AG04450 (cell line): ENCODE measurements at regions not wholly inside any gene's neighbourhood (a gene's known extent, or its start where the extent isn't known, plus 50 kb on each side); places are given as distances from the start of the nearest gene placed in this dataset.

ENCODE experiments used
- CTCF ChIA-PET: fragments of 300-600, 350-600 bp; formaldehyde crosslinking; extraction: SDS; loops from one replicate; lab custom pipeline; 2022; ENCODE audit warnings: antibody characterized with exemption, inconsistent platforms; lab: Charles Lee
- POLR2A ChIA-PET: fragments of 350-600 bp; formaldehyde crosslinking; extraction: SDS; loops from one replicate; lab custom pipeline; 2021; ENCODE audit warnings: antibody characterized with exemption, inconsistent platforms; lab: Yijun Ruan, JAX
- DNase-seq: peaks from one replicate; pipeline ENCODE4 v3.0.0-alpha.2; 2011; ENCODE audit warnings: low read depth, low spot score
- H3K27ac ChIP-seq: one replicate; pipeline ENCODE4 v1.5.1; 2012; ENCODE audit warnings: low read depth, low read length, control low read depth
- H3K27me3 ChIP-seq: one replicate; pipeline ENCODE4 v1.6.0; 2012; ENCODE audit warnings: low read length; ENCODE audit not compliant: control insufficient read depth, insufficient read depth
- H3K4me3 ChIP-seq: 2 replicates; pipeline ENCODE4 v1.5.1; 2011; ENCODE audit warnings: mild to moderate bottlenecking, low read depth, low read length, control low read depth
- H3K9me3 ChIP-seq: 2 replicates; pipeline ENCODE4 v1.5.1; 2012; ENCODE audit warnings: low read length; ENCODE audit not compliant: control insufficient read depth, insufficient read depth
- CTCF ChIP-seq: IDR thresholded peaks from 2 replicates; pipeline ENCODE4 v1.5.1; 2011; ENCODE audit warnings: low read depth, low read length, control low read depth, inconsistent platforms

DNA sequence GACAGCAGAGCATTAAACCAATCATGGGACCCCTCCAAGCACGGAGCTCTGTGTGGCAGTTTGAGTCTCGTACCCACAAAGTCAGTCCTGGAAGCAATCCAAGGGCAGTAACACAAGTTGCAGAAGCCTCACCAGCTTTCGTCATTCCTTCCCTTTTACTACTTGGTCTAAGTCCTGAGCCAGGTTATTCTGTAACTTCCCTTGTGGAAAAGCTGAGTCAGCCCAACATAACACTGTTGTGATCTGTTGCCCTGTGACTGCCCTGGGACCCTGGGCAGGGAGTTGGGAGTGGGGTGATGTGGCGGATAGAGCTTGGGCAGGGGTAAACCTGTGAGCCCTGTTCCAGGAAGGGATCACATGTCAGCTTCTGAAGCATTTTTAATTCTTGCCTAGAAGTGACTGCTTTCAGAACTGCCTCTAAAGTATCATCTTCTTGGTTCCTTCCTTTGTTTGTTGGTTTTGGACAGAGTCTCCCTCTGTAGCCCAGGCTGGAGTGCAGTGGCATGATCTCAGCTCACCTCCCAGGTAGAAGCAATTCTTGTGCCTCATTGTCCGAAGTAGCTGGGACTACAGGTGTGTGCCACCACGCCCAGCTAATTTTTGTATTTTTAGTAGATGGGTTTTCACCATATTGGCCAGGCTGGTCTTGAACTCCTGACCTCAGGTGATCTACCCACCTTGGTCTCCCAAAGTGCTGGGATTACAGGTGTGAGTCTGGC lies 183.7 kb upstream of the JAG1 start:
- H3K9me3 ChIP-seq, result no peaks in the 10 kb centered on the region
- ChIA-PET POLR2A (no interaction called here), CTCF (interaction anchor here (0.8 kb wide), 1 partner anchor 25 kb away, joined by 3 read pairs; no protein-coding TSS in a partner anchor)
- H3K27ac ChIP-seq, result no peak overlapping the region
- H3K27me3 ChIP-seq, result no peaks in the 10 kb centered on the region
- no peak overlapping the region for H3K4me3 ChIP-seq
- TF ChIP-seq CTCF, result no peak
- DNase-seq, result no peak

GRCh38 chr20:10861090-10861489 lies 187.3 kb upstream of the JAG1 start:
- Histone ChIP-seq H3K27me3 (no peaks in the 10 kb centered on the region), H3K27ac (no peak overlapping the region), H3K9me3 (no peaks in the 10 kb centered on the region), H3K4me3 (no peak overlapping the region)
- ChIA-PET CTCF (no interaction called here), POLR2A (no interaction called here)
- no peak for TF ChIP-seq CTCF
- peak; percentile 18 for DNase-seq

GRCh38 chr20:10861619-10862018 lies 187.8 kb upstream of the JAG1 start:
- no peak for TF ChIP-seq CTCF
- ChIA-PET POLR2A (no interaction called here), CTCF (no interaction called here)
- H3K27me3 ChIP-seq, result no peaks in the 10 kb centered on the region
- no peak overlapping the region for H3K27ac ChIP-seq
- no peak for DNase-seq
- no peak overlapping the region for H3K4me3 ChIP-seq
- no peaks in the 10 kb centered on the region for H3K9me3 ChIP-seq

GRCh38 chr20:10863337-10864060 lies 189.7 kb upstream of the JAG1 start:
- H3K4me3 ChIP-seq, result no peak overlapping the region
- no peak for TF ChIP-seq CTCF
- CTCF ChIA-PET, result interaction anchor here (1.1 kb wide), 1 partner anchor 189 kb away, joined by 3 read pairs; no protein-coding TSS in a partner anchor
- POLR2A ChIA-PET, result interaction anchor here (0.5 to 1.0 kb wide), 3 partner anchors 14 to 199 kb away, joined by 3 to 4 read pairs (median 3); no protein-coding TSS in a partner anchor
- H3K9me3 ChIP-seq, result no peaks in the 10 kb centered on the region
- DNase-seq, result peak; percentile 39
- peak overlapping the region; percentile 12 for H3K27ac ChIP-seq
- no peaks in the 10 kb centered on the region for H3K27me3 ChIP-seq
